ENCODE measurements at regions not wholly inside any gene's neighbourhood (a gene's known extent, or its start where the extent isn't known, plus 50 kb on each side); places are given as distances from the start of the nearest gene placed in this dataset.
"Not testable (repeated sequence)": the region's sequence is repeated elsewhere in the genome, so short reads cannot be mapped to it uniquely, and the experiment has no call there.

DNA sequence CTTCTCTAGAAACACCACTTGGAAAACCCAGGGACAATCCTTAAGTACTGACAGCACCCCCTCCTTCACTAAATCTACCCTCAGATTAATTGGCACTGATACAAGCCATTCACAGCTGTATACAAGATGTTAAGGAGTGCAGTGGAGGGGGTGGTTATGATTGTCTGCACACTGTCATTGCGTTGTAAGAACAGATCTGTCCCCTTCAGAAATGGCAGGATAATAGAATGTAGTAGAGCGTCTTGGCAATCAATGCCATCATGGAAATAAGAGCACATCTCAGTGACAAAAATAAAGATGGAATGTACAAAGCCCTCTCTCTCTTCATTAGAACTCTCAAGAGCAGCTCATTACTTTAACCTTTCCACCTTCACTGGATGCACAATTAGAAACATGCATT is 324.9 kb upstream of the TBX18 start:
- DNase-seq = no peak

DNA sequence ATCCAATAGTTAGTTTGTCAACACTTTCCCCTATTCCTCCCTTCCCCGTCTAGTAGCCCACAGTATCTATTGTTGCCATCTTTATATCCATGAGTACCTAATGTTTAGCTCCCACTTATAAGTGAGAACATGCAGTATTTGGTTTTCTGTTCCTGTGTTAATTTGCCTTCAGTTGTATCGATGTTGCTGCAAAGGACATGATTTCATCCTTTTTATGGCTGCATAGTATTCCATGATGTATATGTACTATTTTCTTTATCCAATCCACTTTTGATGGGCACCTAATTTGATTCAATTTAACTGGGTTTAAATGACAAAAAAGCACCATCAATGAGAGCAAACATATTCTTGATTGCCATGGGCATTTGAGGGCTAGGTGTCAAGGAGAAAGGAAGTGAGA is 321.5 kb upstream of the TBX18 start:
- DNase-seq = no peak

DNA sequence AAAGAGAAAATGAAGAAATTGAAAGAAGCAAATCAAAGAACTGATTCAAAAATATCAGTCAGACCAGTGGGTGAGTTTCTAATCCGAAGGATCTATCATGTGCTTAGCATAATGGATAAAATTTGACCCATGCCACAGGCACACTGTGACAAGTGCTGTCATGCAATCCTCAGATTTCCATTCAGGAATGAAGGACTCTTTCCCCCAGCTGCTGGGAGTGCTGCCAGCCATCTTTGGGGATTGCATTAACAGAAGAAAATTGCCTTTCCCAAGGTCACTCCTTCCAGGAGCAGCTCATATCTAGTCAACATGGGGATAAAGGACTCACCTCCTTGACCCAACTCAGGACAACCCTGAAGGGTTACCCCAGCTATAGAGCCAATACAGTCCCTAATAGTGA is 316.7 kb upstream of the TBX18 start:
- DNase-seq = no peak

DNA sequence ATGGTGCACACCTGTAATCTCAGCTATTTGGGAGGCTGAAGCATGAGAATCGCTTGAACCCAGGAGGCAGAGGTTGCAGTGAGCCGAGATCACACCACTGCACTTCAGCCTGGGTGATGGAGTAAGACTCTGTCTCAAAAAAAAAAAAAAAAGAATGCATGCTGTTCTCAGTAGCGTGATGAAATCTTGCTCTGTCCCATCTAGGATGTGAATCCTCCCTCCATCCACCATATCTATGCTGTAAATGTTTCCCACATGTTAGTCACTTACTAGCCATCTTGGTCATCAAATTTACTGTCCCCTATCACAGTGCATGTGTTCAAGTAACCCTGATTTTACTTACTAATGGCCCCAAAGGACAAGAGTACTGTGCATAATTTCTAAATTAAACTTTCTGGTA is 315.4 kb upstream of the TBX18 start:
- DNase-seq = no peak

DNA sequence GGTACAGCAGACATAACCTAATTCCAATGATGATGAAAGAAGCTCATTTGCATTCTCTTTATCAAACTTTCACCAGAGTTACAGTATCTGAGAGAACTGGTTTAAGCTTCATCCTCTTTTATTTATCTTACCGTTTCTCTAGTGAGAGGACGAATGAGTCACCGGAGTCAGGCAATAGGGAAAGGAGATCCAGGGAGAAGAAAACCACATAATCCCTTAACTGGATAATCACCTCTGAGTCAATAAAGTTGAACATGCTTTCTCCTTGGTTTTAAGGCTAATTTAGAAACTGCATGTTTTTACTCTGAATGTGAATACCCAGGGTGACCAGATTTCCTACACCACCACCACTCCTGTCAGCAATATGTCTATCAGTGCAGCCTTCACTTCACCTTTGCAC is 313.7 kb upstream of the TBX18 start:
- no peak for DNase-seq

DNA sequence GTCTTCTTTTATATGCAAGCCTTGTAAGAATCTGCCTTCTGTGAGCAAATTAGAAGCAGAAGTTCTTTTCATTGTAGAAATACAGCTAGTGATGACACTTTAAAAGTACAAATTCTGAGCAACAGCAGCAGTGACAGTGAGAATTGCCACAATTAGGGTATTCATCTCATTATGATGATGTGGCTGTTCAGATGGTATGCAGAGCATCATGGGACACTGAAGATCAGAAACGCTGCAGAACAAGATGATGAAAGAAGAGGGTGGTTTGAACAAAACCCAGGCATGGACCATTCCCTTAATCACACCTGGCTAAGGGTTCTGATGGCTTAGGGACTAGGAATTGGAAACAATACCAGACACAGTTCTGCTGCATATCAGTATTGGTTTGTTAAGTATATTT is 312.7 kb upstream of the TBX18 start:
- no peak for DNase-seq

DNA sequence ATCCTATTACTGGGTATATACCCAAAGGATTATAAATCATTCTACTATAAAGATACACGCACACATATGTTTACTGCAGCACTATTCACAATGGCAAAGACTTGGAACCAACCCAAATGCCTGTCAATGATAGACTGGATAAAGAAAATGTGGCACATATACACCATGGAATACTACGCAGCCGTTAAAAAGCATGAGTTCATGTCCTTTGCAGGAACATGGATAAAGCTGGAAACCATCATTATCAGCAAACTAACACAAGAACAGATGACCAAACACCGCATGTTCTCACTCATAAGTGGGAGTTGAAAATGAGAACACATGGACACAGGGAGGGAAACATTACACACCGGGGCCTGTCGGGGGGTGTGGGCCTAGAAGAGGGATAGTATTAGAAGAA is 307.4 kb upstream of the TBX18 start:
- not testable (repeated sequence) for DNase-seq

DNA sequence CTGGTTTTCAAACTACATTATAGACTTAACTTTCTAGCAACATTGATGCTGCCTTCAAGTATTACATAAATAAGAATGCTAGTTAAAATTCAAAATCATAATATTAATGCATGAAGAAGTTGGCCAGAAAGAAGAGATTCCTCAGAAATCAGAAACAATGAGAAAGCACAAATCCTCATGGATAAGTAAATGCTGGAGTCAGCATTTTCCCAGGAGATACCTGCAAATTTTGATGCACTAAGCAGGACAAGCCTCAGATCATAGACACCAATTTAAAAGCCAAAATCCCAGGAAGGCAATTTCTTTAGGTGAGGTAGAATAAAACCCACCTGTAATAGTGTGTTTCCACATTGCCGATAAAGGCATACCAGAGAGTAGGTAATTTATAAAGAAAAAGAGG is 305.2 kb upstream of the TBX18 start:
- no peak for DNase-seq

DNA sequence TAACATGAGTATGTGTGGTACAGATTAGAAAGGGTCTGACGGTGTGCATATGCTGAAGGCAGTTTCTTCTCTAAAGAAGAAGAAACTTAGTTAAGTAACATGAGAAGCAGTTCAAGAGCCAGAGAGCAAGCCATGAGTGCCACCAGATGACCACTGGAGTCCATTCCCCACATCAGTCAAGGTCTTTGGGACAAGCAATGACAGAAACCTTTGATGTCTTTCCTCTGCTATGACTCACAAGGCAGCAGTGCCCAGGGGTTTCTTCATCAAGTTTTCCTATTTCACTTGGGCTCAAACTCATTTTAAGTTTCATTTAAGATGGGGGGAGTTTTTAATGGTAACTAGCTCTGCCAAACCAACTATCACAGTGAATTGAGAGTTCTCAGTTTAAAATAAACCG is 303.8 kb upstream of the TBX18 start:
- DNase-seq = no peak

DNA sequence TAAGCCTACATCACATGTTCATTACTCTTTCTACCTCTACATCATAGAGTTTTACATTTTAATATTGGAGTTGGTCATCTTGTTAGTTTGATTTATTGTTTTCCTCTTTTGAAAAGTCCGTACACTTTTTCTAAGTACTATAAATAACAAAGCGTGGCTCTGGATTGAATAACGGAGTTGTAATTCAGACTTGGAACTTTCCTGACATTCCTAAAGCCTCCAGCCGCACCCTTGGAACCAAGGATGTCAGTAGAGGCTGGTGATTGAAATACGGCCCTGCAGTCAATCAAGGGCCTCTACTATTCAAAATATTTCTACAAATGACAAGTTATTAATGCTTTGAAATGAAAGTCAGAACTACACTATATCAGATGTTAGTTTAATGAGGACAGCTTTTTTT is 301.9 kb upstream of the TBX18 start:
- no peak for DNase-seq

DNA sequence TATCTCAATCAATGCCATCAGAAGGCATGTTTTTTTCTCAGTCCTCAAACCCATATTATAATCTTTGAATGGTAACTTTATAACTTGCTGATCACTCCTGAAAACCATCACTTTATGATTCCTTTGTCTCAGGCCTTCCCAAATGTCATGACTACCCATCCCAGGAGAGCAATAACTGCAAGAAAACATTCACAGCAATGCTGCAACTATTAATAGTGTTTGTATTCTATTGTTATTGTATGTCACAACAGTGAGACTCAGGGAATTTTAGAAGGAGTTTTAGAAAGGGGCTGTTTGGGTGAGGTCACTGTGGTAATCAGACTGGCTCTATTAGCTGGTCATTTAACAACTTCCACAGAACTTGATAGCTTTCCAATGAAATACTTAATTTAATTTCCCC is 301.4 kb upstream of the TBX18 start:
- DNase-seq = no peak

DNA sequence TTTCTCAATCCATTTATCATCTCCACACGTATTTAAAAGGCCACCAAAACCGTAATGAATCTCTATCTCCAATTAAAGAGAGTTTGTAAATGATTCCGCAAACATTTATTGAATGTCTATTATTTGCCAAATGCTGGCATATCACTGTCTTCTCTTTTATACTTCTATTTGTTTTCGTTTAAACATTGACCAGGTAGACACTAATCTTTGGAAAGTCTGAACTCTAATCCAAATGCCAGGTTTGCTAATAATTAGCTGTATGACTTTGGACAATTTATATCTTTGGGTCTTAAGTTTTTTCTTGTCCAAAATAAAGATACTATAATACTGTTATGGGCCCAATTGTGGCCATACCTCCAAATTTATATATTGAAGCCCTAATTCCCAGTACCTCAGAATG is 299.2 kb upstream of the TBX18 start:
- no peak for DNase-seq

DNA sequence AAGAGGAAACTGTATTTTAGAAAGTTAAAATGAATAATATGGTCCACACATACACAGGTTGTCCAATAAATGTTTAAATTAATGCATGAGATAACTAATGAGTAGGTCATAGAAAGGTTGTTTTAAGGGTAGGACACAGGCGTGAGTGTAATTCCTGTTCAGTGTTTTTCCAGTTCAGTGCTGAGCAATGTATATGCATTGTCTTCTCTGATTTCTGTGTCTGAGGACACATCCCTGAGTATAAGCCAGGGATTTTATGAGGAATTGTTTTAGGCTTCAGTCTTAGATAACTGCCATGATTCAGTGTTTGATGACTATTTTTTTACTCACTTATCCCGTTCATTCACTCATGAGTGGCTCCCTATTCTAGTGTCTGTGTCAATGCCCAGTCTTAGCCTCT is 298.5 kb upstream of the TBX18 start:
- no peak for DNase-seq

DNA sequence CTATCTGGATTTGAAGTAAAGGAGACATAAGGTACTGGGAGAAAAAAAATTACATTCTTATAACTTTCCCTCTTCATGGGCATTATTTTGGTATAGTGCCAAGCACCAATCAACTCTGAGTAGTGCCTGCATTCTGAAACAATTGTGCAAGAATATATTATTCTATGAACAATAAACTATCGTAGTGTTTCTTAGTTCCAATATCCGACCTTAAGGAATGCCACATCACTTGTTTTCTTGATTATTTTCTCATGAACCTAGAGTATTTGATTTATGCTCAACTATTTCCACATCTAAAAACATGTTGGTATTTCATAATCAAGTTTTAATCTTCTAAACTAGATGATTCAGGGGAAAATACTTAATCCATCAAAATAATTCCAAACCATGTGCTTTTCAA is 294.4 kb upstream of the TBX18 start:
- no peak for DNase-seq

DNA sequence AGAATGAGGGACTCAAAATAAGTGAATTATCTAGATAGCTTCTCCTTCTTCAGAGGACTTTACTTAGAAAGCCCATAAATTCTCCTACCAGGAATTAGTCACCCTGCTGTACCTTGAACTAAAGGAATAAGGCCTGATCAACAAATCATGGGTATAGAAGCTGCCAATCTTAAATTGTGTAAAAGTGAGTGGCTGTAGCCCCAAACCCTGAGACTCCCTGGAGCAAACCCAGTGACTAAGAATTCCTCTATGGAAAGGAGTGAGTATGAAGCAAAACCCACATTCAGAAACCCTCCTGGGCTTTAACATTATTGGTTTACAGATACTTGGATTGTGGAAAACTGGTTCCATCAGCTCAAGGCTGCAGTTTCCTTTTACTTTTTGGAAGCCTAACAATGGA is 285.8 kb upstream of the TBX18 start:
- DNase-seq = no peak

DNA sequence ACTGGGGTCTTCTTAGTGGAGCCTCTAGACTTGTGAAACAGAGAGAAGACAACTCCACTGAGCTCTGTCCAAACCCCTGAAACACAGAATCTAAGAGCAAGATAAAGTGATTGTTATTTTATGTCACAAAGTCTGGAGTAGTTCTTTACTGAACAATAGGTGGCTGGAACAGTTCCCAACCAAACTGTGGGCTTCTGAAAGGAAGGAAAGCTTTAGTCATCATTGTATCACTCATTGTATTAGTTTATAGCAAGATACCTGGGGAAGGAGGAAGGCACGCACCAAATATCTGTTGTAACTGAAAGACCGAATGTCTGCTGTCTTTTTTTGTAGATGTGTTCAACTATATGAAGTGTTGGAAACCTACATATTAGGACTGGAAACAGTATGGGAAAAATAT is 284.9 kb upstream of the TBX18 start:
- DNase-seq = no peak

DNA sequence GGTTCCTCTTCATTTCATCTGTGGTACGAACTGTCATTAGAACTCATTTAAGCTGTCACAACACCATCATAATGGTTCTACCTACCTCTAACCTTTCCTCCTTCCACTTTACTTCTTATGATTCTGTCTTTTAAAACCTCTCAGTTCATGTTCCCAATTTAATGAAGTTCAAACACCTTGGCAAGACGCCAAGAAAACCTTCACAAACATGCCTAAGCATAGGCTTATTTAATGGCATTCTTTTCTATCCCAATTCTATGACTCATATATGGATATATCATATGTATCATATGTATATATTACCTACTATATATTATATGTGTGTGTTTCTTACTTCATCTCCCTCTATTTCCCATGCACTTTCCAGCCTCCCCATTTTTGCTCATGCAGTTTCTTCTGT is 283.4 kb upstream of the TBX18 start:
- no peak for DNase-seq

DNA sequence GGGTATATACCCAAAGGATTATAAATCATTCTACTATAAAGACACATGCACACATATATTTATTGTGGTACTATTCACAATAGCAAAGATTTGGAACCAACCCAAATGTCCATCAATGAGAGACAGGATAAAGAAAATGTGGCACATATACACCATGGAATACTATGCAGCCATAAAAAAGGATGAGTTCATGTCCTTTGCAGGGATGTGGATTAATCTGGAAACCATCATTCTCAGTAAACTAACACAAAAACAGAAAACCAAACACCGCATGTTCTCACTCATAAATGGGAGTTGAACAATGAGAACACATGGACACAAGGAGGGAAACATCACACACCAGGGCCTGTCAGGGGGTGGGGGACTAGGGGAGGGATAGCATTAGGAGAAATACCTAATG is 281.4 kb upstream of the TBX18 start:
- not testable (repeated sequence) for DNase-seq

DNA sequence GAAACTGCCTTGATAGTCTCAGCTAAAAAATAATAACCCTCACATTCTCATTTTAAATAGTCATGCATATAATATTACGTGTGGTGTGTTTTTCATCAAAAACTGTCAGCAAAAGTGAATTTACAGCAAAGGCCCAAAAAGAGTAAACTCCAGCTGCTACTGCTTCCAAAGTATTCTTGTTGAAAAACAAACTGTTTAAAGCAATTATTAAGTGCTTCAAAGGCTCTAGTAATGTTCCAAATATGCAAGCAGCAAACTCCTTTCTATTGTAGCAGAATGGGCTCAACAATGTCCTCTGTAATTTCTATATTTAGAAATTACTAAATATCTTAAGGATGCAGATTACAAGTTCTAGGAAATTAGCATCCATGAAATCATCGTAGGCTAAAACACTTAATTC is 280.0 kb upstream of the TBX18 start:
- no peak for DNase-seq

DNA sequence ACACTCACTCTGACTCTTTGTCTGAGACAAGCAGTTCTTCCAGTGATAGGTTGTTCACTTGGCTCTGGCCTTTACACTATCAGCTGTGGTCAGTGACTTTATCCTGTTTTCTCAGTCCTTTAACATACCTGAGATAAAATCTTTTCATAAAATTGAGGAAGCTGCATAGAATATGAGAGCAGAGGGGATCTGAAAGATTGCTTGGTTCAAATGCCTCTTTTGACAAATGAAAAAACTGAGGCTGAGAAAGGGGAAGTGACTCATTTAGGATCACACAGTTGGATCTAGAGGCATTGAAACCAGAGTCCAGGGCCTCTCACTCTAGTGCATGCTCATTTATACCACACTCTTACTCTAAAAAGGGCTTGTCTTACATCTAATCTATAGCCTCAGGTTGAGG is 277.0 kb upstream of the TBX18 start:
- no peak for DNase-seq

DNA sequence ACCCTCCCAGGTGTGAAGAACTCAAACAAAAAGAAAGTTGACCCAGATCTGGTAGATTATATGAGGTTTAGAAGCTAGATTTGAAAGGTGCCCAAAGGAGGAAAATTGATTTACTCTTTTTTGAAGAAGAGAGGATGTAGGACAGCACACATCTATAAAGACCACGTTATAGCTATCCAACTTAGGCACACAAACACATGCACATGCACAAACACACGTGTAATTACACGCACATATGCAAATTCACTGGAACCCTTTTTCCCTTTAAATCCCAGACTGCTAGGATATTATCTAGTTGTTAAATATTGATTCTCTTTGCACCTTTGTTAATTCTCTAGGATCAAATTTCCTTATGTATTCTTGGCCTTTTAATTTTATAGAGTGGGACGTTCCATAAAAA is 272.8 kb upstream of the TBX18 start:
- DNase-seq = no peak

DNA sequence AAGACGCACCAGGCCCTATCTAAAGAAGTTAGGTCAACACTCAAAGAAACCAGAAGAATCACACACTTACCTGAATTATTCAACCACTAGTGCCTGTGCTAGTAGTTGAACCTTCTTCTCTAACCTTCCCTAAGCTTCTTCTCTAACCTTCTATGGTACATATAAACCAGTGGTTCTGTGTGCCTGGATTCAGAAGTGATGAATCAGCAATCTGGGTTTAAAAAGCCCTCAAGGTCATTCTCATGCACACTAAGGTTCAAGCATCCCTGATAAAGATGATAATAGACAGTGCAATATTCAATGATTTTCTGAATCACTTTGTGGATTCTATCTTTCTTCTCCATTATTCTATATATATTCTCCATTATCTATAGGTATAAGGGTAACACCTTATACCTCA is 271.4 kb upstream of the TBX18 start:
- no peak for DNase-seq

DNA sequence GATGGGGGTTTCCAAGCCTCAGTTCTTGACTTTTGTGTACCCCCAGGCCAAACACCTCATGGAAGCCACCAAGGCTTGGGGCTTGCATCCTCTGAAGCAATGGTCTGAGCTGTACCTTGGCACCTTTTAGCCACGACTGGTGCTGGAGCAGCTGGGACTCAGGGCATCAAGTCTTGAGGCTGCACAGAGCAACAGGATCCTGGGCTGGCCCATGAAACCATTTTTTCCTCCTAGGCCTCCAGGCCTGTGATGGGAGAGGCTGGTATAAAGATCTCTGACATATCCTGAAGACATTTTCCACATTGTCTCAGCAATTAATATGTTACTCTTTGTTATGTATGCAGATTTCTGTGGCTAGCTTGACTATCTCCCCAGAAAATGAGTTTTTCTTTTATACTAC is 269.1 kb upstream of the TBX18 start:
- no peak for DNase-seq

DNA sequence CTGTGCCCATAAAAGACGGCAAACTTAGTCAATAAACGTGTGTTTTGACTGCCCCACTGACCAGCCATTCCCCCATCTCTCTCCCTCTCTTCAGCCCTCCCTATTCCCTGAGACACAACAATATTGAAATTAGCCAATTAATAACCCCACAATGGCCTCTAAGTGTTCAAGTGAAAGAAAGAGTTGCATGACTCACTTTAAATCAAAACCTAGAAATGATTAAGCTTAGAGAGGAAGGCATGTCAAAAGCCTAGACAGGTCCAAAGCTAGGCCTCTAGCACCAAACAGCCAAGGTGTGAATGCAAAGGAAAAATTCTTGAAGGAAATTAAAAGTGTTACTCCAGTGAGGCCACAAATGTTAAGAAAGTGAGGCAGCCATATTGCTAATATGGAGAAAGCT is 261.6 kb upstream of the TBX18 start:
- no peak for DNase-seq

DNA sequence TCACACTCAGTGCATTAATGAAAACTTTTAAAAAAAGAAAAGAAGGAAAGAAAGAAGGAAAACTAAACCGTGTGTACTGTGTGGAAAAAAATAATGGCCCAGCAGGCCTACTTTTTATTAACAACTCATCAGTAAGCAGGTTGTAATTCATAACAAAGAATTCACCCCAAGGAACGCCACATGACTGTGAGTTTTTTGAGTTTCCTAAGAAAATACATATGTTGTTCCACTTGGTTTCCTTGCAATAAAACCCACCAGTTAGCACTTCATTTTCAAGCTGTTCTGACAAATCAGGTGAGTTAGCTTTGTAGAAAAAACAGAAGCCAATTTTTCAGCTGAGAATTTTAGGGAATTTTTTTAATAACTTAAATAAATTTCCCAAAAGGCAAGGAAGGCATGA is 259.3 kb upstream of the TBX18 start:
- DNase-seq = no peak
